Stimulated activated CD4-positive, alpha-beta T cell treated with anti-CD3 and anti-CD28 coated beads, Interleukin-2, amount 100 ng/mL, for 4 hours (primary cell): ENCODE measurements at regions not wholly inside any gene's neighbourhood (a gene's known extent, or its start where the extent isn't known, plus 50 kb on each side); places are given as distances from the start of the nearest gene placed in this dataset.

Experiments
- DNase-seq: peaks from one replicate; pipeline ENCODE4 v3.0.0-alpha.2; 2020; ENCODE audit warnings: low read depth

GRCh38 chr3:56894881-56895431 is 93.2 kb upstream of the ARHGEF3 start:
- no peak for DNase-seq

DNA sequence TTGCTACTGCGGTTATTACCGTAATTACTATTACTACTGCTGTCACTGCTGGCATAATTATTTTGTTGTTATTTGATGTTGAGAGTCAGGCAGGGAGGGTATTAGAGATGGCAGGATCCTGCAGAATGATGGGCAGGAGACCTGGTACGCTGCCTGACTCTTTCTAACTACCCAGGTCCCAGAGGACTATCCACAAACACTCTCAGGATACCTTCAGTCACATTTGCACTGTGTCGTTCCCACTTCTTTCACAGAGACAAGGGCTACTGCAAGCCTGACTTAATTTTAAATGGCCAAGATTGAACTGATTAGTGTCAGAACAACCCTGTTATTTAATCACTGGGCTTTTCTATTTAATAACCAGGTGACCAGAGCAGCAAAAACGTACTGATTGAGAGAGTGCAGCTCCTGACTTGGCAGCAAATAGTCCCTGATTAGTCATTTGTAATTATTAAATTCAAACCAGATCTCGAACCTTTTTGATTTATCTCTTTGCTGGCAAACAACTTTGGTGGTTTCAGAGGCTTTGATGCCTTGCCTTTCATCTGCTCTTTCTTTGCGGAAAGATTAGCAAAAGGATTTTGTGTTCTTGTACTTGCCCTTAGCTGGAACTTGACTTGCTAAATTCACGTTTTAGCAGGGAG is 88.8 kb upstream of the ARHGEF3 start:
- no peak for DNase-seq

DNA sequence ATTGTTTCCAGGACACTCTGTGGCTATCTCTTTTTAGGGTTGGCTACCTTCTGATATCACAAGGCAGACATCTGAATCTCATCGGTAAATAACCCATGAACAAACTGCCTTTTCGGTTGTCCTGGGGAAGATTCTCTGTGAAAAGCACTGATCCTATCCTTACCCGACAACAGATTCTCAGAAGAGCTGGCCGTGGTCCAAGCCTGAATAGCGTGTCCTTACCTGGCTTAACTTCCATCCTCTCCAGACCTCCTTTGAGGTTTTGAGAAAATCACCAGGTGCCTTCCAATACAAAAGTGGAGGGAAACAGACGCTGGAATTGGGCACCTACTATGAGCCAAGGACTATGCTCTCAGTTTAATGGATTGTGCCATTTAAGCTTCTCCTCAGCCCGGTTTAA is 87.4 kb upstream of the ARHGEF3 start:
- DNase-seq = no peak

GRCh38 chr3:56887402-56888025 is 85.8 kb upstream of the ARHGEF3 start:
- no peak for DNase-seq

DNA sequence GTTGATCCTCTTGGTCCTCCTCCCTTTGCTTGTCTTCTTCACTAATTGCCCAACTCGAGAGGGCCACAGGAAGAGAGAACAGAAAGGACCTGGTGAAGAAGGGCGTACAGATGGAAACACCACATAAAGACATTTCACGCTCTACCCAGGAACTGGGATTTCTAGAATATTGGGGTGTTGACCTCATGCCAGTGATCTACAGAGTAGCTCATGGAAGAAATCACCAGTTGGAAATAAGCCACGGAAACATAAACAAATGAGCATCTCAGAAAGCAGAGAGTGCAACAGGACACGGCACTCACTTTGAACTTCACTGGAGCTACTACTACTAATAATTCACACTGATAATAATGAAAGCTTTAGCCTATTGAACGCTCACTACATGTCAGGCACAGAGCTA is 84.6 kb upstream of the ARHGEF3 start:
- no peak for DNase-seq

DNA sequence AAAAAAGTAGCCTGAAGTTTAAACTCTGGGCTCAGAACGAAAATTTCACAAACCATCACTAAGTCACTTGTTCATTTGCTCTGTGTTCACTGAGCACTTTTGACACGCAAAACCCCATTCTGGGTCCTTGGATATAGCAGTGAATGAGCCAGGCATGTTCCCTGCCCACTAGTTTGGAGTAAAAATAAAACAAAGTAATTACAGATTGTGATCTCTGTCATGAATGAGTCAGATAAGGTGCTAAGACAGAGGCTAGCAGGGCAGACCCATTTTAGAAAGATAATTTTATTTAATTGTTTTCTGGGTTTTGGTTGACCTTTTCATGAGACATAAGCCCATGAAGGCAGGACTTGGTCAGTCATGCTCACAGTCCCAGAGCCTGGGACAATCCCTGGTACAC is 84.1 kb upstream of the ARHGEF3 start:
- DNase-seq = no peak

DNA sequence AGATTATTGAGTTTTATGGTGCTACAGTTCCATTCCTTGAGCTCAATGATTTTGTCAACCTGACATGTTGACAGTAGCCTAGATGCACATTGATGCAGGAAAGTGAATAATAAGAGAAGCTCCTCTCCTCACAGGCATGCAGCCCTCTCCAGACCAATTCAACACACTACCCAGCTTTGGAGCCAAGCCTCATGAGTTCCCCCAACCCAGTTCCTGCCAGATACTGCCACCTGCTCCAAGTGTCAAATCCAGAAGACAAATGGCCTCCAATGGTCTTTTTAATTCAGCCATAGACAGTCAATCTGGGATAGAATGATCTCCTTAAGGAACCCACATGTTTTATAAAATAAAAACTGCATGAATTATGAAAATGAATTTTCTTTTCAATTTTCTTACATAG is 83.7 kb upstream of the ARHGEF3 start:
- no peak for DNase-seq

GRCh38 chr3:56884387-56884786 is 82.6 kb upstream of the ARHGEF3 start:
- no peak for DNase-seq

- DNase-seq = no peak
Observed at GRCh38 chr3:56883828-56884227, 82.1 kb upstream of the ARHGEF3 start.

GRCh38 chr3:56882896-56883295 is 81.1 kb upstream of the ARHGEF3 start:
- no peak for DNase-seq

DNA sequence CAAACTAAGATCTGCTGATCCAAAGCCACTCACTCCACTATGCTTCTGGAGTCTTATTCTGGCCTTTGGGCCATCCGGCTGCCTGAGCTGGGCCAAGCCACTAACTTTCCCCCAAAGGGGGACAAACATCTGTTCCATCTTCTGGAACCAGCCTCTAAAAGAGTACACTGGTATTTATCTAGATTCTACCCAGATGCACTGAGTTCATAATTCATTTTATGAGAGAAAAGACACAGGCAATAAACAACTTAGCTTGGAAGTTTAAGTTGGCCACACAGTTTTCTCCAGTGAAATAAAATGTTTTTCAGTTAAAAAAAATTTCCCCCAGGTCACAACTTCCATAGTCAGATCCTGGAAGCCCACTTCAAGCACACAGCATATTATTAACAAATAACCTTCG is 80.1 kb upstream of the ARHGEF3 start:
- DNase-seq = no peak

- DNase-seq = no peak
Observed at GRCh38 chr3:56880720-56881575, 79.2 kb upstream of the ARHGEF3 start.

DNA sequence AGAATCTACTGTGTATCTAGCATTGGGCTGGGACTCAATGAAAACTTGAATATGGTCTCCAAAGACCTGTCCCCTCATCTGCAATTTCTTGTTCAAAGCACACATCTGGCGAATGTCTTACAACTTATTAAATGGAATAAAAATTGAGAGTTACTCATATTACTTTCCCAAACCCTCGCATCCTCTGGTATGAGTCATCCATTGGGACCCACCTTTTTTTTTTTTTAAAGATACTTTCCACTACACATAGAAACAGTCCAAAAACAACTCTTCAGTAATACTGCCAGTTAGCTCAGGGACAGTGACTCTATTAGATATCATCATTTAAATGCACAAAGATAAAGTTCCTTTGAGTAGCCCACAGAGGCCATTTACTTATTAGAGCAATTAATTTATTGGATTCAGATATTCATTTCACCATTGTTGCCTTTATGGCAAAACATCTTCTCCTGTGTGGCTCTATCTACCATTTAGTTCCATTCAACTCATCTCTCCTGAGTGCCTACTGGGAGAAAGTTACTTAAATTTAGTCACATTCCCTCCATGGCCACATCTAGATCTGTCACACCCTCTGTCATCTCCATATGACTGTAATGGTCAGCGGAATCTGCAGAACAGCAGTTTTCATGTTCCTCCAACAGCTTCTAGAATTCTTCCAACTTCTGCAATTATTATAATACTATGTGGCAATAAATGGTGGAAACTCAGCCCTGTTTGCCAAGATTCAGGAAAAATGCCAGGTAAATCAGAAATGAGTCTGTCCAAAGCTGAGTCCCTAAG is 77.9 kb upstream of the ARHGEF3 start:
- no peak for DNase-seq

- peak; percentile 61 for DNase-seq
Observed at GRCh38 chr3:56878074-56878473, 76.3 kb upstream of the ARHGEF3 start.

GRCh38 chr3:56876916-56877315 is 75.2 kb upstream of the ARHGEF3 start:
- DNase-seq = no peak

GRCh38 chr3:56874269-56874668 is 72.5 kb upstream of the ARHGEF3 start:
- no peak for DNase-seq

- DNase-seq = no peak
Observed at GRCh38 chr3:56870436-56870835, 68.7 kb upstream of the ARHGEF3 start.

GRCh38 chr3:56869157-56869889 is 67.6 kb upstream of the ARHGEF3 start:
- DNase-seq = no peak

DNA sequence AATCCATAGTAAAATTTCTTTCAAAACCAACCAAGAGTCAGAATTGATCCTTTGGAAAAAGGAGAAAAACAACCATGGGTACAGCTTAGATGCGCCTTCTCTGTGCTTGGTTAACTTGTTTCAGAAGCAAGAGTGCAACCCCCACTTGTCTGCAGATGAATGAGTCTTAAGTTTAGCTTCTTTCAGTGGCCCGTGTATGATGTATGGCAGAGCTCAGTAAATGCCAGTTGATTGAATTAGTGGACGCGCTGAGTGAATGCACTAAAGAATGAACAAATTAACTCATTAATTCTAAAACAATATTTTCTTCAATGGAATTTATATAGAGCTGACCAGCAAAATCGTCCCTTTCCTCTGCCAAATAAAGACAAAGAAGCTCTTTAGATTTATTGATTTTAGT is 67.0 kb upstream of the ARHGEF3 start:
- no peak for DNase-seq

DNA sequence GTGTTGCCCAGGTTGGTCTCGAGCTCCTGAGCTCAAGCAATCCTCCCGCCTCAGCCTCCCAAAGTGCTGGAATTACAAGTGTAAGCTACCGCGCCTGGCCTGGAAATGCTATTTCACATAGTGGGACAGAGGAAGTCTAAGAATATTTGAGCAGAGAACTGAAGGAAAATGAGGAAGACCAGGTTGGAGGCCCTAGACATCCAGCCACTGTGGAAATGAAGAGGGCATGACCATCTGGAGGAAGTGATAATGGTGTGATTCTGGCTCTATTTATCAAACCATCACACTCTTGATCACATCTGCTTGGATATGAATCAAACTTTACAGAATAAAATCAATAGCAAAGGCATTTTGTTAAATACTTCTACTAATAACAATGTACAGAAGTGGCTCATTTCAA is 65.9 kb upstream of the ARHGEF3 start:
- no peak for DNase-seq

- DNase-seq = no peak
Observed at GRCh38 chr3:56864918-56865524, 63.3 kb upstream of the ARHGEF3 start.
